ENCODE measurements at regions not wholly inside any gene's neighbourhood (a gene's known extent, or its start where the extent isn't known, plus 50 kb on each side); places are given as distances from the start of the nearest gene placed in this dataset.
"Not testable (repeated sequence)": the region's sequence is repeated elsewhere in the genome, so short reads cannot be mapped to it uniquely, and the experiment has no call there.

- H3K27ac ChIP-seq (ENCODE audit: low read depth, low read length) = no peak overlapping the region
- no peak overlapping the region for H3K4me3 ChIP-seq (ENCODE audit: low read depth, low read length)
- no peaks in the 10 kb centered on the region for H3K27me3 ChIP-seq (ENCODE audit: control insufficient read depth, insufficient read depth, low read length)
- no peaks in the 10 kb centered on the region for H3K9me3 ChIP-seq (ENCODE audit: control insufficient read depth, insufficient read depth, low read depth, low read length)
- H3K4me1 ChIP-seq (ENCODE audit: control insufficient read depth, insufficient read depth, low read length) = peaks cover 14% of the 10 kb centered on the region
- H3K9ac ChIP-seq (ENCODE audit: low read length) = no peak overlapping the region
- H3K36me3 ChIP-seq (ENCODE audit: control insufficient read depth, insufficient read depth, low read length) = no peaks in the 10 kb centered on the region
Measured at GRCh38 chr12:97713270-97713669, 250.7 kb downstream of the RMST start.

GRCh38 chr12:97714107-97714563 lies 251.5 kb downstream of the RMST start:
- Histone ChIP-seq H3K27ac (ENCODE audit: low read depth, low read length) (no peak overlapping the region), H3K4me3 (ENCODE audit: low read depth, low read length) (no peak overlapping the region), H3K27me3 (ENCODE audit: control insufficient read depth, insufficient read depth, low read length) (no peaks in the 10 kb centered on the region), H3K4me1 (ENCODE audit: control insufficient read depth, insufficient read depth, low read length) (peaks cover 14% of the 10 kb centered on the region), H3K36me3 (ENCODE audit: control insufficient read depth, insufficient read depth, low read length) (no peaks in the 10 kb centered on the region), H3K9me3 (ENCODE audit: control insufficient read depth, insufficient read depth, low read depth, low read length) (no peaks in the 10 kb centered on the region), H3K9ac (ENCODE audit: low read length) (no peak overlapping the region)

GRCh38 chr12:97716356-97716755 lies 253.8 kb downstream of the RMST start:
- H3K9ac ChIP-seq (ENCODE audit: low read length) = no peak overlapping the region
- no peaks in the 10 kb centered on the region for H3K27me3 ChIP-seq (ENCODE audit: control insufficient read depth, insufficient read depth, low read length)
- H3K27ac ChIP-seq (ENCODE audit: low read depth, low read length) = no peak overlapping the region
- peaks cover 20% of the 10 kb centered on the region for H3K4me1 ChIP-seq (ENCODE audit: control insufficient read depth, insufficient read depth, low read length)
- H3K4me3 ChIP-seq (ENCODE audit: low read depth, low read length) = no peak overlapping the region
- H3K9me3 ChIP-seq (ENCODE audit: control insufficient read depth, insufficient read depth, low read depth, low read length) = no peaks in the 10 kb centered on the region
- no peaks in the 10 kb centered on the region for H3K36me3 ChIP-seq (ENCODE audit: control insufficient read depth, insufficient read depth, low read length)

- H3K27ac ChIP-seq (ENCODE audit: low read depth, low read length); H3K9me3 ChIP-seq (ENCODE audit: control insufficient read depth, insufficient read depth, low read depth, low read length); H3K4me1 ChIP-seq (ENCODE audit: control insufficient read depth, insufficient read depth, low read length); H3K36me3 ChIP-seq (ENCODE audit: control insufficient read depth, insufficient read depth, low read length); H3K4me3 ChIP-seq (ENCODE audit: low read depth, low read length); H3K9ac ChIP-seq (ENCODE audit: low read length); H3K27me3 ChIP-seq (ENCODE audit: control insufficient read depth, insufficient read depth, low read length): not testable (repeated sequence)
Measured at GRCh38 chr12:97723801-97724200, 261.2 kb downstream of the RMST start.

DNA sequence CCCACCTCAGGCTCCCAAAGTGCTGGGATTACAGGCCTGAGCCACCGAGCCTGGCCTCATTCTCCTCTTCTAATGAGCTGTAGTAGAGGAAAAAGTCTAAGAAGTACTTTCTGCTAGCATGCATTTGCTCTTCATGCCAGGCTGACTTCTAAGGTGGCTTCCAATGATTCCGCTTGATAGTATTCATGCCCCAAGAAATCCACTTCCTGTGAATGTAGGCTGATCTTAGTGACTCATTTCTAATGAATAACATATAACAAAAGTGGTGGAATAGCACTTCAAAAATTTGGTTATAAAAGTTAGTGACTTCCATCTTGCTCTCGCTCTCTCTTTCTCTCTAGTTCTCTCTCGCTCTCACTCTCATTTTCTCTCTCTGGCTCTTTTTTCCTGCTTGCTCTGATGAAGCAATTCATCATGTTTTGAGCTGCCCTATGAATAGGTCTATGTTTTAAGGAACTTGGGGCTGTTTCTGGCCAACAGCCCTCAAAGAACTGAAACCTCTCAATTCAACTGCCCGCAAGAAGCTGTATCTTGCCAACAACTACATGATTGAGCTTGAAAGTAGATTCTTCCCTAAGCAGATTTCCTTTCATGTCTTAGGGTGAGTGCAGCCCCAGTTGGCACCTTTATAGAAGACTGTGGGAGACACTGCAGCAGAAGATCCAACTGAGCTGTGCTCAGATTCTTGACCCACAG lies 282.9 kb downstream of the RMST start:
- H3K9me3 ChIP-seq (ENCODE audit: control insufficient read depth, insufficient read depth, low read depth, low read length) = no peaks in the 10 kb centered on the region
- H3K9ac ChIP-seq (ENCODE audit: low read length) = no peak overlapping the region
- no peaks in the 10 kb centered on the region for H3K36me3 ChIP-seq (ENCODE audit: control insufficient read depth, insufficient read depth, low read length)
- no peaks in the 10 kb centered on the region for H3K27me3 ChIP-seq (ENCODE audit: control insufficient read depth, insufficient read depth, low read length)
- H3K27ac ChIP-seq (ENCODE audit: low read depth, low read length) = no peak overlapping the region
- no peaks in the 10 kb centered on the region for H3K4me1 ChIP-seq (ENCODE audit: control insufficient read depth, insufficient read depth, low read length)
- no peak overlapping the region for H3K4me3 ChIP-seq (ENCODE audit: low read depth, low read length)

- Histone ChIP-seq H3K4me1 (ENCODE audit: control insufficient read depth, insufficient read depth, low read length) (no peaks in the 10 kb centered on the region), H3K9ac (ENCODE audit: low read length) (no peak overlapping the region), H3K4me3 (ENCODE audit: low read depth, low read length) (no peak overlapping the region), H3K36me3 (ENCODE audit: control insufficient read depth, insufficient read depth, low read length) (no peaks in the 10 kb centered on the region), H3K9me3 (ENCODE audit: control insufficient read depth, insufficient read depth, low read depth, low read length) (no peaks in the 10 kb centered on the region), H3K27ac (ENCODE audit: low read depth, low read length) (no peak overlapping the region), H3K27me3 (ENCODE audit: control insufficient read depth, insufficient read depth, low read length) (no peaks in the 10 kb centered on the region)
Measured at GRCh38 chr12:97748298-97748697, 285.7 kb downstream of the RMST start.

DNA sequence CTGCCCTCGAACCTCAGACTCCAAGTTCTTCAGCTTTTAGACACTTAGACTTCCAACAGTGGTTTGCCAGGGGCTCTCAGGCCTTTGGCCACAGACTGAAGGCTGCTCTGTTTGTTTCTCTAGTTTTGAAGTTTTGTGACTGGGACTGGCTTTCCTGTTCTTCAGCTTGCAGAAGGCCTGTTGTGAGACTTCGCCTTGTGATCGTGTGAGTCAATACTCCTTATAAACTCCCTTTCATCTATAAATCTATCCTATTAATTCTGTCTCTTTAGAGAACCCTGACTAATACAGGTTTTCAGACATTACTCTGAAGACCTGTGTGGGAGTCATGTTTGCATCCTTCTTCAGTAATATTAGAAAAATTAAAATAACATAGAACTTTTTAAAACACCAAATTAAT lies 289.1 kb downstream of the RMST start:
- H3K4me3 ChIP-seq (ENCODE audit: low read depth, low read length) = no peak overlapping the region
- no peaks in the 10 kb centered on the region for H3K27me3 ChIP-seq (ENCODE audit: control insufficient read depth, insufficient read depth, low read length)
- no peak overlapping the region for H3K27ac ChIP-seq (ENCODE audit: low read depth, low read length)
- H3K4me1 ChIP-seq (ENCODE audit: control insufficient read depth, insufficient read depth, low read length) = no peaks in the 10 kb centered on the region
- no peaks in the 10 kb centered on the region for H3K36me3 ChIP-seq (ENCODE audit: control insufficient read depth, insufficient read depth, low read length)
- H3K9ac ChIP-seq (ENCODE audit: low read length) = no peak overlapping the region
- no peaks in the 10 kb centered on the region for H3K9me3 ChIP-seq (ENCODE audit: control insufficient read depth, insufficient read depth, low read depth, low read length)

DNA sequence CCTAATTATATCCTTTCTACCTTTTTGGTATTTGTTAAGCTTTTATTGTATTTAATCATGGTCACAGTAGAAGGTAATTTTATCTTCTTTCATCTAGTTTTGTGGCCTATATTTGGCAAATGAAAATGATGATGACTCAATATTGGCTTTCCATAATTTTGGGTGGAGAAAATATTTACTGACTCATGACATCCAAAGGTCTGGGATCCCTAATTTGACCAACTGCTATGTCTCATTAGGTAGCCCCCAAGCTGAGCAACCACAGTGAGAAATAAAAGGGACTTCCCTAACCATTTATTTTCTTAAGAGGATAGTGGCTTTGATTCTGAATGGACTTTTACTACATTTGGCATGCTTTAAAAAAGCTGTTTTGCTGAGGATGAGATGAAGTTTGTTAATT lies 289.5 kb downstream of the RMST start:
- Histone ChIP-seq H3K4me3 (ENCODE audit: low read depth, low read length) (no peak overlapping the region), H3K27me3 (ENCODE audit: control insufficient read depth, insufficient read depth, low read length) (no peaks in the 10 kb centered on the region), H3K9me3 (ENCODE audit: control insufficient read depth, insufficient read depth, low read depth, low read length) (no peaks in the 10 kb centered on the region), H3K36me3 (ENCODE audit: control insufficient read depth, insufficient read depth, low read length) (no peaks in the 10 kb centered on the region), H3K9ac (ENCODE audit: low read length) (no peak overlapping the region), H3K4me1 (ENCODE audit: control insufficient read depth, insufficient read depth, low read length) (no peaks in the 10 kb centered on the region), H3K27ac (ENCODE audit: low read depth, low read length) (no peak overlapping the region)

- H3K9ac ChIP-seq (ENCODE audit: low read length) = no peak overlapping the region
- no peak overlapping the region for H3K4me3 ChIP-seq (ENCODE audit: low read depth, low read length)
- no peaks in the 10 kb centered on the region for H3K4me1 ChIP-seq (ENCODE audit: control insufficient read depth, insufficient read depth, low read length)
- no peaks in the 10 kb centered on the region for H3K36me3 ChIP-seq (ENCODE audit: control insufficient read depth, insufficient read depth, low read length)
- no peaks in the 10 kb centered on the region for H3K9me3 ChIP-seq (ENCODE audit: control insufficient read depth, insufficient read depth, low read depth, low read length)
- H3K27me3 ChIP-seq (ENCODE audit: control insufficient read depth, insufficient read depth, low read length) = no peaks in the 10 kb centered on the region
- no peak overlapping the region for H3K27ac ChIP-seq (ENCODE audit: low read depth, low read length)
Measured at GRCh38 chr12:97753332-97753731, 290.7 kb downstream of the RMST start.

DNA sequence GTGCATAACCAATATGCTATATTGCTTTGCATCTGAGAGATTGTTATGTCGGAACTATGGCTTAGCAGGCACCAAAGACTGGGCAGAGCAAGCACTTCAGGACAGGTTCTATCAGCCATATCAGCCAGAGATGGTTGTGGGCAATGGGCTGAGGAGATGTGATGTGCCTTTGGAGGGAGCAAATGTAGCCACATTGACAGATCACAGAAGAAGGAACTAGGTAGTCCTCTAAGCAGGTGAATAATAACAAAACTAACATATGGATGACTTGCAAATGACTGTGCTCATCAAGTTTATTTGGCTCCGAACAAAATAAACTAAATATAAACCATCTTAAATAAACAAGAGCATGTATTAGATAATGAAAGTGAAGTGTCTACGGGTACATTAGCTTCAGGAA lies 291.7 kb downstream of the RMST start:
- Histone ChIP-seq H3K4me3 (ENCODE audit: low read depth, low read length) (no peak overlapping the region), H3K36me3 (ENCODE audit: control insufficient read depth, insufficient read depth, low read length) (no peaks in the 10 kb centered on the region), H3K27me3 (ENCODE audit: control insufficient read depth, insufficient read depth, low read length) (no peaks in the 10 kb centered on the region), H3K9me3 (ENCODE audit: control insufficient read depth, insufficient read depth, low read depth, low read length) (no peaks in the 10 kb centered on the region), H3K9ac (ENCODE audit: low read length) (no peak overlapping the region), H3K27ac (ENCODE audit: low read depth, low read length) (no peak overlapping the region), H3K4me1 (ENCODE audit: control insufficient read depth, insufficient read depth, low read length) (no peaks in the 10 kb centered on the region)

DNA sequence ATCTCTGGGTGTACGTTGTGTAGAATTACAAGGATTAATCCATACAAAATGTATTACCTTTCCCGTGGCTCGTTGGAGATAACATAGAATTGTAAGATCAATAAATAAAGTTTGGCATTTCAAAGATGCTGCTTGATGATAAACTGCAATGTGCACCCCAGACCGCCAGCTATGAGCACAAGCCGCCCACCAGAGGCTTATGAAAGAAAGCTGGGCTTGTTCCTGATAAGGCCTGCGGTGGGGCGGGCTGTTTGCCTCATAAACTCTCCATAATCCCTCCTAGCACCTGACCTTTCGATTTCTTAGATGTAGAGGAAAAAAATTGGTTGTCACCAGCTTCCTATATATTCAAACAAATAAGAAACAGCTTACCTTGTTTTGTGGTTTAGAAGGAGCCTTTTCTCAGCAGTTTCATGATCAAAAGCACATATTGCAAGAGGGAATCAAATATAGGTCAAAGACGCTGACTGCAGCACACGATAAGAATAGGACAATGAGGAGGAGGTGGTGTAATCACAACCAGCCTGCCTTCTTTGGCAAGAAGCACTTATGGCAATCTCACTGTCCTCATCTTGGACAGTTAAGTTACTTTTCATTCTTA lies 293.6 kb downstream of the RMST start:
- no peaks in the 10 kb centered on the region for H3K27me3 ChIP-seq (ENCODE audit: control insufficient read depth, insufficient read depth, low read length)
- H3K9ac ChIP-seq (ENCODE audit: low read length) = no peak overlapping the region
- H3K9me3 ChIP-seq (ENCODE audit: control insufficient read depth, insufficient read depth, low read depth, low read length) = no peaks in the 10 kb centered on the region
- no peak overlapping the region for H3K4me3 ChIP-seq (ENCODE audit: low read depth, low read length)
- no peaks in the 10 kb centered on the region for H3K4me1 ChIP-seq (ENCODE audit: control insufficient read depth, insufficient read depth, low read length)
- H3K36me3 ChIP-seq (ENCODE audit: control insufficient read depth, insufficient read depth, low read length) = no peaks in the 10 kb centered on the region
- no peak overlapping the region for H3K27ac ChIP-seq (ENCODE audit: low read depth, low read length)
